ENCODE measurements at regions not wholly inside any gene's neighbourhood (a gene's known extent, or its start where the extent isn't known, plus 50 kb on each side); places are given as distances from the start of the nearest gene placed in this dataset.
"Not testable (repeated sequence)": the region's sequence is repeated elsewhere in the genome, so short reads cannot be mapped to it uniquely, and the experiment has no call there.

DNA sequence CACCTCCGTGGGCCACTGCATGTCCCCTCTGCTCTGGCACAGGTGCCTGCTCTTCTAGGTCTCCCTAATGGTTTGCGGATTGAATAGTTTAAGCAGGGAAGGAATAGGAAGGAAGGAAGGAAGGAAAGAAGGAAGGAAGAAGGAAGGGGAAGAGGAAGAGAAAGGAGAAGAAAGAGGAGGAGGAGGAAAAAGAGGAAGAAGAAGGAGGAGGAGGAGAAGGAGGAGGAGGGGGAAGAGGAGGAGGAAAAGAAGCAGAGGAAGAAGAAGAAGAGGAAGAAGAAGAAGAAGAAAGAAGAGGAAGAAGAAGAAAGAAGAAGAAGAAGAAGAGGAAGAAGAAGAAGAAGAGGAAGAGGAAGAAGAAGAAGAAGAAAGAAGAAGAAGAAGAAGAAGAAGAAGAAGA lies 376.8 kb upstream of the PODXL start:
- H3K27ac Mint-ChIP-seq; ATAC-seq; H3K9me3 Mint-ChIP-seq; H3K36me3 Mint-ChIP-seq; POLR2A ChIA-PET; H3K4me3 Mint-ChIP-seq; DNase-seq (ENCODE audit: low spot score); H3K27me3 Mint-ChIP-seq (ENCODE audit: low read depth); H3K4me1 Mint-ChIP-seq: not testable (repeated sequence)
- CTCF ChIA-PET = interaction anchor here (0.6 to 2.0 kb wide), 2 partner anchors 74 to 244 kb away, joined by 3 to 5 read pairs; no protein-coding TSS in a partner anchor

DNA sequence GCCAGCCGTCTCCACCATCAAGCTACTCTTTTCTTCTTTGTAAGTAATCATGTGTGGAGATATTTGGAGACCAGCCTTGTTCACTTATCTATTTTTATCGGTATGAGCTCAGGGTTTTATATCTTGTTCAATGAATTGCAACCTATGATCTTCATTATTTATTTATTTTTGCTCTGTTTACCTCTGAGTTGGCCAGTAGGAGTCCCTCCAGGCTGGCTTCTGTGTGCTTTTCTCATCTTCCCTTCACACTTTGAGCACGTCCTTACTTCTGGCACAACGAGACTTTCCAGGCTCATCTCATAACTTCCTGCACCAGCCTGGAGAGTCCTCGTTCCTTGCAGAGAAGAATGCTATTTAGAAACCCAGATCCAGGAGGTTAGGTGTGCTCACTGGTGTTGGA lies 375.8 kb upstream of the PODXL start:
- POLR2A ChIA-PET = no interaction called here
- H3K36me3 Mint-ChIP-seq = no peaks in the 10 kb centered on the region
- CTCF ChIA-PET = interaction anchor here (0.6 to 2.0 kb wide), 3 partner anchors 13 to 243 kb away, joined by 3 to 5 read pairs (median 3); no protein-coding TSS in a partner anchor
- no peaks in the 10 kb centered on the region for H3K9me3 Mint-ChIP-seq
- ATAC-seq (no peak), DNase-seq (ENCODE audit: low spot score) (no peak)
- H3K27me3 Mint-ChIP-seq (ENCODE audit: low read depth) = peaks cover 2% of the 10 kb centered on the region; the same call in 1 of the 2 replicates
- H3K4me3 Mint-ChIP-seq = no peak overlapping the region
- TF ChIP-seq KAT7 (CRISPR knock-in tag; IDR thresholded peaks at IDR 0.05; ENCODE audit: borderline replicate concordance) (no peak), ZNF671 (CRISPR knock-in tag; IDR thresholded peaks at IDR 0.05) (no peak), PRRX2 (CRISPR knock-in tag; IDR thresholded peaks at IDR 0.05) (no peak), CBFB (CRISPR knock-in tag; IDR thresholded peaks at IDR 0.05; ENCODE audit: low read depth) (no peak), NFYB (CRISPR knock-in tag; conservative IDR thresholded peaks at IDR 0.05; ENCODE audit: low read depth) (no peak), NR3C1 (CRISPR knock-in tag; conservative IDR thresholded peaks at IDR 0.05; ENCODE audit: low read depth) (no peak), RELA (CRISPR knock-in tag; IDR thresholded peaks at IDR 0.05; ENCODE audit: borderline replicate concordance) (no peak), JAZF1 (CRISPR knock-in tag; IDR thresholded peaks at IDR 0.05) (no peak), ATF1 (CRISPR knock-in tag; IDR thresholded peaks at IDR 0.05) (no peak), TEAD1 (CRISPR knock-in tag; IDR thresholded peaks at IDR 0.05) (no peak), ZNF263 (CRISPR knock-in tag; IDR thresholded peaks at IDR 0.05; ENCODE audit: low read depth) (no peak), MYBL2 (CRISPR knock-in tag; IDR thresholded peaks at IDR 0.05) (no peak), NR2C2 (CRISPR knock-in tag; IDR thresholded peaks at IDR 0.05) (no peak)
- TF ChIP-seq, protein P1, sequence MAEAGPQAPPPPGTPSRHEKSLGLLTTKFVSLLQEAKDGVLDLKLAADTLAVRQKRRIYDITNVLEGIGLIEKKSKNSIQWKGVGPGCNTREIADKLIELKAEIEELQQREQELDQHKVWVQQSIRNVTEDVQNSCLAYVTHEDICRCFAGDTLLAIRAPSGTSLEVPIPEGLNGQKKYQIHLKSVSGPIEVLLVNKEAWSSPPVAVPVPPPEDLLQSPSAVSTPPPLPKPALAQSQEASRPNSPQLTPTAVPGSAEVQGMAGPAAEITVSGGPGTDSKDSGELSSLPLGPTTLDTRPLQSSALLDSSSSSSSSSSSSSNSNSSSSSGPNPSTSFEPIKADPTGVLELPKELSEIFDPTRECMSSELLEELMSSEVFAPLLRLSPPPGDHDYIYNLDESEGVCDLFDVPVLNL (CRISPR knock-in tag; IDR thresholded peaks at IDR 0.05; ENCODE audit: borderline replicate concordance, low read depth) = no peak
- TF ChIP-seq, protein P2, sequence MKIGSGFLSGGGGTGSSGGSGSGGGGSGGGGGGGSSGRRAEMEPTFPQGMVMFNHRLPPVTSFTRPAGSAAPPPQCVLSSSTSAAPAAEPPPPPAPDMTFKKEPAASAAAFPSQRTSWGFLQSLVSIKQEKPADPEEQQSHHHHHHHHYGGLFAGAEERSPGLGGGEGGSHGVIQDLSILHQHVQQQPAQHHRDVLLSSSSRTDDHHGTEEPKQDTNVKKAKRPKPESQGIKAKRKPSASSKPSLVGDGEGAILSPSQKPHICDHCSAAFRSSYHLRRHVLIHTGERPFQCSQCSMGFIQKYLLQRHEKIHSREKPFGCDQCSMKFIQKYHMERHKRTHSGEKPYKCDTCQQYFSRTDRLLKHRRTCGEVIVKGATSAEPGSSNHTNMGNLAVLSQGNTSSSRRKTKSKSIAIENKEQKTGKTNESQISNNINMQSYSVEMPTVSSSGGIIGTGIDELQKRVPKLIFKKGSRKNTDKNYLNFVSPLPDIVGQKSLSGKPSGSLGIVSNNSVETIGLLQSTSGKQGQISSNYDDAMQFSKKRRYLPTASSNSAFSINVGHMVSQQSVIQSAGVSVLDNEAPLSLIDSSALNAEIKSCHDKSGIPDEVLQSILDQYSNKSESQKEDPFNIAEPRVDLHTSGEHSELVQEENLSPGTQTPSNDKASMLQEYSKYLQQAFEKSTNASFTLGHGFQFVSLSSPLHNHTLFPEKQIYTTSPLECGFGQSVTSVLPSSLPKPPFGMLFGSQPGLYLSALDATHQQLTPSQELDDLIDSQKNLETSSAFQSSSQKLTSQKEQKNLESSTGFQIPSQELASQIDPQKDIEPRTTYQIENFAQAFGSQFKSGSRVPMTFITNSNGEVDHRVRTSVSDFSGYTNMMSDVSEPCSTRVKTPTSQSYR (CRISPR knock-in tag; IDR thresholded peaks at IDR 0.05) = no peak
- TF ChIP-seq, protein P3, sequence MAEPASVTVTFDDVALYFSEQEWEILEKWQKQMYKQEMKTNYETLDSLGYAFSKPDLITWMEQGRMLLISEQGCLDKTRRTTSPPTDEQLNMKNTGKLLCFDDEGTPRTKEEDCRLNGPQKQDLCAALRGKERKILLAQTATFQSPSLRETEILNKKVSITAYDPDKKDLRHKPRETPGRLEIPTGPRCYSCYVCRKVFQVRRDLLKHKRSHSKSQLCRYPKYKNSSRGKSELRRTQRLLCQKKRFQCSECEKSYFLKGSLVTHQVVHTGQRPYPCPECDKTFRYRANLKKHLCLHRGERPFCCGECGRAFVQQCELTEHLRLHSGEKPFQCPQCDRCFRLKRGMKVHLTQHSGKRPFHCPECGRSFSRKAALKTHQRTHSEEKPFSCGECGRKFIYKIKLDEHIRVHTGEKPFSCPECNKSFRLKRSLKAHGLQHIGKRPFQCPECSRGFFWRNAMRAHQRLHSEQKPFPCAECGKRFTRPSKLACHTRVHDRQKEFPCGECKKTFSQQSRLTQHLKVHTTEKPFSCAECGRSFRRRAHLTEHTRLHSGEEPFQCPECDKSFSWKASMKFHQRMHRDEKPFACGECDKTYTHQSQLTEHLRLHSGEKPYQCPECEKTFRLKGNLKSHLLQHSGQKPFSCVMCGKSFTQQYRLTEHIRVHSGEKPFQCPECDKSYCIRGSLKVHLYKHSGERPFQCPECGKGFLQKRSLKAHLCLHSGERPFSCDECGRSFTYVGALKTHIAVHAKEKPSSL (CRISPR knock-in tag; conservative IDR thresholded peaks at IDR 0.05) = no peak
- TF ChIP-seq, protein P4, sequence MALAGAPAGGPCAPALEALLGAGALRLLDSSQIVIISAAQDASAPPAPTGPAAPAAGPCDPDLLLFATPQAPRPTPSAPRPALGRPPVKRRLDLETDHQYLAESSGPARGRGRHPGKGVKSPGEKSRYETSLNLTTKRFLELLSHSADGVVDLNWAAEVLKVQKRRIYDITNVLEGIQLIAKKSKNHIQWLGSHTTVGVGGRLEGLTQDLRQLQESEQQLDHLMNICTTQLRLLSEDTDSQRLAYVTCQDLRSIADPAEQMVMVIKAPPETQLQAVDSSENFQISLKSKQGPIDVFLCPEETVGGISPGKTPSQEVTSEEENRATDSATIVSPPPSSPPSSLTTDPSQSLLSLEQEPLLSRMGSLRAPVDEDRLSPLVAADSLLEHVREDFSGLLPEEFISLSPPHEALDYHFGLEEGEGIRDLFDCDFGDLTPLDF (CRISPR knock-in tag; IDR thresholded peaks at IDR 0.05) = no peak
- TF ChIP-seq, protein P5, sequence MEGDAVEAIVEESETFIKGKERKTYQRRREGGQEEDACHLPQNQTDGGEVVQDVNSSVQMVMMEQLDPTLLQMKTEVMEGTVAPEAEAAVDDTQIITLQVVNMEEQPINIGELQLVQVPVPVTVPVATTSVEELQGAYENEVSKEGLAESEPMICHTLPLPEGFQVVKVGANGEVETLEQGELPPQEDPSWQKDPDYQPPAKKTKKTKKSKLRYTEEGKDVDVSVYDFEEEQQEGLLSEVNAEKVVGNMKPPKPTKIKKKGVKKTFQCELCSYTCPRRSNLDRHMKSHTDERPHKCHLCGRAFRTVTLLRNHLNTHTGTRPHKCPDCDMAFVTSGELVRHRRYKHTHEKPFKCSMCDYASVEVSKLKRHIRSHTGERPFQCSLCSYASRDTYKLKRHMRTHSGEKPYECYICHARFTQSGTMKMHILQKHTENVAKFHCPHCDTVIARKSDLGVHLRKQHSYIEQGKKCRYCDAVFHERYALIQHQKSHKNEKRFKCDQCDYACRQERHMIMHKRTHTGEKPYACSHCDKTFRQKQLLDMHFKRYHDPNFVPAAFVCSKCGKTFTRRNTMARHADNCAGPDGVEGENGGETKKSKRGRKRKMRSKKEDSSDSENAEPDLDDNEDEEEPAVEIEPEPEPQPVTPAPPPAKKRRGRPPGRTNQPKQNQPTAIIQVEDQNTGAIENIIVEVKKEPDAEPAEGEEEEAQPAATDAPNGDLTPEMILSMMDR (IDR thresholded peaks at IDR 0.05) = no peak
- no peak overlapping the region for H3K27ac Mint-ChIP-seq
- no peaks in the 10 kb centered on the region for H3K4me1 Mint-ChIP-seq
